Testis (tissue), 2 donors: ENCODE measurements at regions not wholly inside any gene's neighbourhood (a gene's known extent, or its start where the extent isn't known, plus 50 kb on each side); places are given as distances from the start of the nearest gene placed in this dataset.
"Not testable (repeated sequence)": the region's sequence is repeated elsewhere in the genome, so short reads cannot be mapped to it uniquely, and the experiment has no call there.

Source experiments
- CTCF ChIP-seq, 3 experiments: fragments of 450-650 bp in 2 of 3; fragments of 200-600 bp in 1 of 3; sonication (generic) in 1 of 3; IDR thresholded peaks; one replicate each; pipeline ENCODE4 v1.5.1; 2016 to 2019; ENCODE audit warnings: antibody characterized with exemption in 3 of 3, mild to moderate bottlenecking in 2 of 3, moderate library complexity in 1 of 3
- POLR2A ChIP-seq: fragments of 450-650 bp; IDR thresholded peaks from one replicate; pipeline ENCODE4 v1.6.1; 2017; ENCODE audit warnings: antibody characterized with exemption, mild to moderate bottlenecking, moderate library complexity

GRCh38 chr9:106260908-106261307 lies 566.6 kb downstream of the TMEM38B start:
- not testable (repeated sequence) for TF ChIP-seq CTCF (IDR thresholded peaks at IDR 0.05); POLR2A
